ENCODE measurements at regions not wholly inside any gene's neighbourhood (a gene's known extent, or its start where the extent isn't known, plus 50 kb on each side); places are given as distances from the start of the nearest gene placed in this dataset.

DNA sequence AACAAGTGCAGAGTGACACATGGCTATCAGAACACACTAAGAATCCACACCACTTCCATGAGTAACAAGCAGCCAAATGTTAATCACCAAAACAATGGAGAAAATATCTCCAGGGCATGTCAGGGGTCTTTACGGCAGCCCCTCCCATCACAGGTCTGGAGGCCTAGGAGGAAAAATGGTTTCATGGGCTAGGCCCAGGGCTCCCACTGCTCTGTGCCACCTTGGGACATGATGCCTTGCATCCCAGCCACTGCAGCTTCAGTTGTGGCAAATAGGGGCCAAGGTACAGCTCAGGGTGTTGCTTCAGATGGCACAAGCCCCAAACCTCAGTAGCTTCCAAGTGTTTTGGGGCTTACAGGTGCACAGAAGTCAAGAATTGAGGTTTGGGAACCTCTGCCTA, 66.6 kb downstream of the NEURL3 start:
- no peak overlapping the region for H3K27ac Mint-ChIP-seq
- peaks cover 18% of the 10 kb centered on the region for H3K36me3 Mint-ChIP-seq
- DNase-seq: no peak
- CTCF ChIA-PET: no interaction called here
- no peak overlapping the region for H3K4me3 Mint-ChIP-seq
- ATAC-seq: no peak
- H3K9me3 Mint-ChIP-seq (ENCODE audit: low read depth): peaks cover 16% of the 10 kb centered on the region
- no peaks in the 10 kb centered on the region for H3K4me1 Mint-ChIP-seq
- H3K27me3 Mint-ChIP-seq: peaks cover 25% of the 10 kb centered on the region

DNA sequence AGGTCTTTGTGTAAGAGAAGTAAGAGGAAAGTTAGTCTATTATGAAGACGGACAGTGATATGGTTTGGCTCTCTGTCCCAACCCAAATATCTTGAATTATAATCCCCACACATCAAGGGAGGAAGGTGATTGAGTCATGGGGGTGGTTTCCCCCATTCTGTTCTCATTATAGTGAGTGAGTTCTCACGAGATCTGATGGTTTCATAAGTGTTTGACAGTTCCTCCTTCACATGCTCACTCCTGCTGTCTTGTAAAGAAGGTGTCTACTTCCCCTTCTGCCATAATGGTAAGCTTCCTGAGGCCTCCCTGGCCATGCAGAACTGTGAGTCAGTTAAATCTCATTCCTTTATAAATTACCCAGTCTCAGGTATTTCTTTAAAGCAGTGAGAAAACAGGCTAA, 67.6 kb downstream of the NEURL3 start:
- no peaks in the 10 kb centered on the region for H3K4me1 Mint-ChIP-seq
- H3K36me3 Mint-ChIP-seq: peaks cover 18% of the 10 kb centered on the region
- peaks cover 23% of the 10 kb centered on the region for H3K27me3 Mint-ChIP-seq
- H3K9me3 Mint-ChIP-seq (ENCODE audit: low read depth): peaks cover 16% of the 10 kb centered on the region
- no peak overlapping the region for H3K4me3 Mint-ChIP-seq
- ATAC-seq: no peak
- H3K27ac Mint-ChIP-seq: no peak overlapping the region
- CTCF ChIA-PET: interaction anchor here (1.1 kb wide), 1 partner anchor 31 kb away, joined by 4 read pairs; no protein-coding TSS in a partner anchor
- no peak for DNase-seq

DNA sequence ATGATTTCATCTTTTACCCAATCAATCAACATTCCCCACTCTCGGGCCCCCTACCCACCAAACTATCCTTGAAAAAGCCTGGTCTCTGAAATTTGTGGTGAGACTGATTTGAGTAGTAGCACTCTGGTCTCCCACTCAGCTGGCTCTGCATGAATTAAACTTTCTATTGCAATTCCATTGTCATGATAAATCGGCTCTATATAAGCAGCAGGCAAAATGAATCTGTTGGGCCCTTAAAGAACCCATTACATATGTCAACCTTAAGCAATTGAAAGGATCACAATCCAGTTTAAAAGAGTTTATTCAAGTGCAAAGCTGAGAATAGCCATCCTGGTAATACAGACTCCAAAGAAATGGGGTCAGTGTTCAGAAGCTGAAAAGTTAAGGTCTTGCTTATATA, 68.2 kb downstream of the NEURL3 start:
- no peak for ATAC-seq

DNA sequence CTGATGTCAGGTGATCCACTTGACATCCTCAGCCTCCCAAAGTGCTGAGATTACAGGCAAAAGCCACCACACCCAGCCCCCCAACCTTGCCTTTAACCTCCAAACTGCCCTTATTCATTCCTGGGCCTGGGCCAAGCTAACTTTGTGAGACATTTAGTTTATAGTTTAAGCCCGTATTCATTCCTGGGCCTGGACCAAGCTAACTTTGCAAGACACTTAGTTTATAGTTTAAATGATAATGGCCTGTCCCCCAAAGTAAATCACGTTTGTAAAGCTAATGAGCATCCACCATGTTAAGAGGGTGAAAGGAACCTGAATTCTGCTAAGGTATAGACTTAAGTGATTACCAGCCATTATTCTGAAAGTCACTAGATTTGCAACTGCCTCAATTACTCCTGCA, 68.7 kb downstream of the NEURL3 start:
- Mint-ChIP-seq H3K4me1 (no peaks in the 10 kb centered on the region), H3K9me3 (ENCODE audit: low read depth) (peaks cover 19% of the 10 kb centered on the region), H3K4me3 (no peak overlapping the region), H3K27ac (no peak overlapping the region), H3K36me3 (peaks cover 17% of the 10 kb centered on the region), H3K27me3 (peaks cover 20% of the 10 kb centered on the region)
- DNase-seq: no peak
- no peak for ATAC-seq
- CTCF ChIA-PET: interaction anchor here (0.9 kb wide), 1 partner anchor 27 kb away, joined by 5 read pairs; no protein-coding TSS in a partner anchor

More for the DNA sequence above, 68.2 kb downstream of the NEURL3 start:
- H3K36me3 Mint-ChIP-seq: peaks cover 18% of the 10 kb centered on the region
- peaks cover 18% of the 10 kb centered on the region for H3K9me3 Mint-ChIP-seq (ENCODE audit: low read depth)
- H3K27ac Mint-ChIP-seq: no peak overlapping the region
- peaks cover 23% of the 10 kb centered on the region for H3K27me3 Mint-ChIP-seq
- no peaks in the 10 kb centered on the region for H3K4me1 Mint-ChIP-seq
- DNase-seq: no peak
- CTCF ChIA-PET: interaction anchor here (1.1 kb wide), 1 partner anchor 30 kb away, joined by 4 read pairs; no protein-coding TSS in a partner anchor
- no peak overlapping the region for H3K4me3 Mint-ChIP-seq

DNA sequence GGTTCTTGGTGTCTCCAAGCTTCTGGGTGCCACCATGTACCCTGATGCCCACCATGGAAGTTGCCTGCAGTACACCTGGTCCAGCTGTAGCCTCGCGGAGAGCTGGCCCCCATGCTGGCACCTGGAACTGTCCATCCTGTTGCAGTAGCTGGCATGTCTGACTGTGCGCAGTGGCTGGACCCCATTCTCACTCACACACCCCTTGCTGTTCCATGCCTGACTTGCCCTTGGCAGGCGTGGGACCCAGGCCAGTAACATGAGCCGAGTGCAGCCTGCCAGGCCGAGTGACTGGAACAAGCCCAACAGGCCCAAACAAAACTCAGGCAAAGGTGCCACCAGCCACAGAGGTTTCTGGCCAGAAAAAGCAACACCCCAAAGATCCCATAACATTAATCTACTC, 73.8 kb downstream of the NEURL3 start:
- H3K36me3 Mint-ChIP-seq: peaks cover 5% of the 10 kb centered on the region
- peaks cover 11% of the 10 kb centered on the region for H3K9me3 Mint-ChIP-seq (ENCODE audit: low read depth)
- peaks cover 22% of the 10 kb centered on the region for H3K27me3 Mint-ChIP-seq
- no peak for DNase-seq
- H3K4me3 Mint-ChIP-seq: no peak overlapping the region
- peaks cover 6% of the 10 kb centered on the region for H3K4me1 Mint-ChIP-seq
- H3K27ac Mint-ChIP-seq: no peak overlapping the region
- no peak for ATAC-seq
- CTCF ChIA-PET: interaction anchor here (1.2 kb wide), 1 partner anchor 24 kb away, joined by 5 read pairs; no protein-coding TSS in a partner anchor

DNA sequence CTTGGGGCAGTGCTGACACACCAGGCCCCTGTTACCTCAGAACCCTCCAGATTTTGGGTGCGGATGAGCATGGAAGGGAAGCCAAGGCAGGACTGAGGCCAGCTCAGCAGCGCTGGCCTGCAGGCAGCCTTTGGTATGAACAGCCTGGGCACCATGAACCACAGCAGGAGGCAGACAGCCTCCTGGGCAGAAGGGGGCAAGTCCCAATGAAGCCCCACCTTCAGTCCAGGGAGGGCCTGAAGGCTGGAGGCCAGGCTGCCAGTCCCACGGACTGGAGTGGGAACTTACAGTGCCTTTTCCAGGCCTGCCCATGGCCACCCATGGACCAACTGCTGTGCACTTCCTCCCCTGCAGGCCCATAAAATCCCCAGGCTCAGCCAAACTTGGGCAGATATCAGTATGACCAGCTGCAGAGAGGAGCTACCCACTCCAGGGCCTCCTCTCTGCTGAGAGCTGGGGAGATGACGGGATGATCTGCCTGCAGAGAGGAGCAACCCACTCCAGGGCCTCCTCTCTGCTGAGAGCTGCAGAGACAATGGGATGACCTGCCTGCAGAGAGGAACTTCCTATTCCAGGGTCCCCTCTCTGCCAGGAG, 74.7 kb downstream of the NEURL3 start:
- Mint-ChIP-seq H3K4me3 (no peak overlapping the region), H3K27me3 (peaks cover 26% of the 10 kb centered on the region), H3K9me3 (ENCODE audit: low read depth) (peaks cover 11% of the 10 kb centered on the region), H3K27ac (no peak overlapping the region), H3K4me1 (peaks cover 6% of the 10 kb centered on the region), H3K36me3 (peaks cover 8% of the 10 kb centered on the region)
- CTCF ChIA-PET: interaction anchor here (1.2 kb wide), 1 partner anchor 23 kb away, joined by 5 read pairs; no protein-coding TSS in a partner anchor
- DNase-seq (no peak), ATAC-seq (no peak)

DNA sequence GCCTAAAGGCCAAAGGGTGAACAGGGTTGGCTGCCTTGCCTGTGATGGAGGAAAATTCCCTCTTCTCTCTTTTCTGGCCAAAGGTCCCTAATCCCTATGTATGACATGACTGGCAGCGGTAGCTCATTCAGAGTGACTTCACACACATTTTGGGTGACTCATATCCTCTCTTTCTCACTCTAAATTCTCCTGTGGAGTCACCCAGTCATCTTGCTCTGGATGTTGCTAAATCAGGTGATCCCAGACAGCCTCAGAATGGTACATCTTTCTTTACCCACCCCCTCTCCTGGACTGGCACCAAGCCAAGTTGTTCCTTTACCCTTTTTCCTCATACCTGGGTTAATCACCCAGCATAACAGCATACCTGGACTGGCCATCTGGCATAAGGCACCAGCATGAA, 77.2 kb downstream of the NEURL3 start:
- DNase-seq: peak; percentile 46
- Mint-ChIP-seq H3K4me1 (peaks cover 6% of the 10 kb centered on the region), H3K4me3 (no peak overlapping the region), H3K27me3 (peaks cover 17% of the 10 kb centered on the region), H3K9me3 (ENCODE audit: low read depth) (peaks cover 8% of the 10 kb centered on the region), H3K36me3 (peaks cover 3% of the 10 kb centered on the region), H3K27ac (no peak overlapping the region)
- ATAC-seq: peak; percentile 83
- CTCF ChIA-PET: interaction anchor here (4.7 kb wide), 1 partner anchor 19 kb away, joined by 28 read pairs; no protein-coding TSS in a partner anchor

DNA sequence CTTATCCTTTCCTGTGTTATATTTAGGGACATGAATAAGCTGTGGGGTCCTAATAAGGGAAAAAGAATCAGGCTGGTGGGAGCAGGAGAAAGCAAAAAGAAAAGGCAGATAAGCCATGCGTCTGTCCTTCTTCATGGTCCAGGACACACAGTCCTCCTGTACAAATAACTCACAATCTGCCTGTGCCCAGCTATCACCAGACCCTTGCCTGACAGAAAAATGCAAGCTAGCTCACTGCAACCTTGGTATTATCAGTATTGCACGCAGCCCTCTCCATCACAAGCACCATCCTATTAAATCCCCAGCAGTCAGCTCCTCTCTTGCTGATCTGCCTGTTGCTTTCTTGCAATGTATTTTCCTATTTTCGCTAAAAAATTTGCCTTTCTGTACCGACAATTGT, 78.0 kb downstream of the NEURL3 start:
- Mint-ChIP-seq H3K4me1 (peaks cover 6% of the 10 kb centered on the region), H3K27me3 (peaks cover 17% of the 10 kb centered on the region), H3K36me3 (peaks cover 3% of the 10 kb centered on the region), H3K27ac (no peak overlapping the region), H3K4me3 (no peak overlapping the region), H3K9me3 (ENCODE audit: low read depth) (peaks cover 8% of the 10 kb centered on the region)
- ATAC-seq (no peak), DNase-seq (no peak)
- CTCF ChIA-PET: interaction anchor here (4.7 kb wide), 1 partner anchor 19 kb away, joined by 28 read pairs; no protein-coding TSS in a partner anchor

DNA sequence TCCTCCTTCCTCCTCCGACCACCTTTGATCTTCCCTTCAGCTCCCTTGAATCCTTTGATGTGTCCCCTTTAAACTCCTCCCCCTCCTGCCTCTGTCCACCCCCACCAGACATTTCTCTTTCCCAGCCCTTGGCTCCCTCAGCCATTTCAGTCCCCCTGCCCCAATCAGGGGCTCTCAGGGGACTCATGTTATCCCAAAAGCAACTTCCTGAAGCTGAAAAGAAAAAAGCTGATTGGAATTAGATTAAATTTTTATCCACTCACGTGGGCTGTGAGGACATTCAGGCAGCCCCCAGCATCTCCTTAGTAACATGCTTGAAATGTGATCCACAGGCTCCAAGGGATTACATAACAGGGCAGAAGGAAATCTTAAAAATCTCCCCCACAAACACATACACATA, 81.3 kb downstream of the NEURL3 start:
- no peak for DNase-seq
- Mint-ChIP-seq H3K4me3 (no peak overlapping the region), H3K27me3 (peaks cover 43% of the 10 kb centered on the region), H3K9me3 (ENCODE audit: low read depth) (no peaks in the 10 kb centered on the region), H3K27ac (no peak overlapping the region), H3K4me1 (peaks cover 6% of the 10 kb centered on the region), H3K36me3 (peaks cover 7% of the 10 kb centered on the region)
- ATAC-seq: no peak
- CTCF ChIA-PET: no interaction called here
